Stomach (tissue), 8 donors: ENCODE measurements at regions not wholly inside any gene's neighbourhood (a gene's known extent, or its start where the extent isn't known, plus 50 kb on each side); places are given as distances from the start of the nearest gene placed in this dataset.
A peak's percentile ranks its signal among the peaks of the same experiment; 100 is the strongest.

ENCODE experiments used
- DNase-seq, 2 donors: peaks; one replicate each; pipeline versions ENCODE4 v3.0.0 to v3.0.0-alpha.2; 2013 to 2019
- H3K27ac ChIP-seq, 5 donors: fragments of 200-600 bp in 4 of 5; sonication (generic) in 4 of 5; one replicate each; pipeline ENCODE4 v1.5.1; 2013 to 2019; ENCODE audit warnings: mild to moderate bottlenecking in 1 of 5, moderate library complexity in 1 of 5
- H3K27me3 ChIP-seq, 3 donors: fragments of 200-600 bp; sonication (generic); one replicate each; pipeline ENCODE4 v1.5.1; 2017 to 2019; ENCODE audit warnings: mixed run types in 1 of 3
- H3K36me3 ChIP-seq, 4 donors: fragments of 200-600 bp; sonication (generic); 1 replicate in 3 of 4; 2 replicates in 1 of 4; pipeline ENCODE4 v1.5.1; 2016 to 2019
- H3K4me1 ChIP-seq, 4 donors: fragments of 200-600 bp; sonication (generic); one replicate each; pipeline ENCODE4 v1.5.1; 2016 to 2019
- H3K4me3 ChIP-seq, 4 donors: fragments of 200-600 bp; sonication (generic) in 3 of 4; one replicate each; pipeline ENCODE4 v1.5.1; 2016 to 2019; ENCODE audit warnings: mild to moderate bottlenecking in 1 of 4
- H3K9me3 ChIP-seq, 4 donors: fragments of 200-600 bp; sonication (generic); one replicate each; pipeline ENCODE4 v1.5.1; 2016 to 2019
- EP300 ChIP-seq: sonication (generic); formaldehyde crosslinking; IDR thresholded peaks from one replicate; pipeline ENCODE4 v1.6.1; 2017; ENCODE audit warnings: antibody characterized with exemption
- POLR2A ChIP-seq, 4 donors: fragments of 450-650 bp; IDR thresholded peaks; one replicate each; pipeline ENCODE4 v1.6.1; 2016; ENCODE audit warnings: antibody characterized with exemption in 4 of 4, control low read depth in 2 of 4, mild to moderate bottlenecking in 1 of 4, moderate library complexity in 1 of 4
- POLR2AphosphoS5 ChIP-seq, 3 donors: sonication (generic); formaldehyde crosslinking; IDR thresholded peaks; one replicate each; pipeline ENCODE4 v1.6.1; 2016; ENCODE audit warnings: antibody characterized with exemption in 3 of 3
- whole genome bisulfite sequencing, 5 donors: extraction: QIAGEN DNeasy Blood & Tissue Kit in 3 of 5; methylation state at CpG; one replicate each; pipeline versions ENCODE4 v1.1.5 to v1.1.7; 2013 to 2018; 5-methylcytosine and 5-hydroxymethylcytosine counted together
- intact Hi-C: fragments of 100-400 bp; cut with DNase I; formaldehyde crosslinking; loops from one replicate; pipeline ENCODE4 v1.15.1; 2023; ENCODE audit warnings: low total_unique reads
- TF ChIP-seq, protein P1 (sequence below), 7 experiments: fragments of 450-650 bp in 4 of 7; fragments of 200-600 bp in 3 of 7; sonication (generic) in 3 of 7; IDR thresholded peaks; one replicate each; pipeline ENCODE4 v1.5.1; 2016 to 2019; ENCODE audit warnings: antibody characterized with exemption in 7 of 7, control low read depth in 2 of 7, mild to moderate bottlenecking in 1 of 7
- donor health status: healthy with polysubstance abuse.
- donor health status: Bipolar disorder and iron deficiency.
- donor health status: healthy.

DNA sequence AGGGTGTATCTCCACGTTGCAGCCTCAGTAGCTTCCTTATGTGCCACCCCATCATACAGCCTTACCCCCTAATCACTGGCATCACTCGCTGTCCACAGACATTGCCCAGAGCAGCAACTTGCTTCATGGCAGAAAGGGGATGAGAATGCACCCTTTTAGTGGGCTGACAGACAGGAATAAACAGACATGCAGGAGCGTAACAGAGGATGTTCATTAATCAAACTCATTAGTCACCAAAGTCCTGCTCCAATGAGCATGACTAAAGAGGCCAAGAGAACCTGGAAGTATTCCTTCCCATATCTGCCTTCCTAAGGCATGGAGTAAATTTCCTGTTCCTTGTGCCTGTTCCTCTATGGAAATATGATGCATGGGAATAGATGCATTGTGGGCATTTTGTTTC is 197.0 kb downstream of the PHLDA1 start:
- intact Hi-C loops, result no loop called here
- no peaks in the 10 kb centered on the region for H3K36me3 ChIP-seq
- peaks cover 0 to 13% (median 5%) of the 10 kb centered on the region in 4 donors for H3K4me1 ChIP-seq
- H3K9me3 ChIP-seq, result no peaks in the 10 kb centered on the region
- H3K4me3 ChIP-seq, result no peak overlapping the region
- no peak for TF ChIP-seq POLR2AphosphoS5 (IDR thresholded peaks at IDR 0.05)
- no peak for TF ChIP-seq POLR2A (IDR thresholded peaks at IDR 0.05)
- no peak for TF ChIP-seq EP300
- TF ChIP-seq, protein P1, sequence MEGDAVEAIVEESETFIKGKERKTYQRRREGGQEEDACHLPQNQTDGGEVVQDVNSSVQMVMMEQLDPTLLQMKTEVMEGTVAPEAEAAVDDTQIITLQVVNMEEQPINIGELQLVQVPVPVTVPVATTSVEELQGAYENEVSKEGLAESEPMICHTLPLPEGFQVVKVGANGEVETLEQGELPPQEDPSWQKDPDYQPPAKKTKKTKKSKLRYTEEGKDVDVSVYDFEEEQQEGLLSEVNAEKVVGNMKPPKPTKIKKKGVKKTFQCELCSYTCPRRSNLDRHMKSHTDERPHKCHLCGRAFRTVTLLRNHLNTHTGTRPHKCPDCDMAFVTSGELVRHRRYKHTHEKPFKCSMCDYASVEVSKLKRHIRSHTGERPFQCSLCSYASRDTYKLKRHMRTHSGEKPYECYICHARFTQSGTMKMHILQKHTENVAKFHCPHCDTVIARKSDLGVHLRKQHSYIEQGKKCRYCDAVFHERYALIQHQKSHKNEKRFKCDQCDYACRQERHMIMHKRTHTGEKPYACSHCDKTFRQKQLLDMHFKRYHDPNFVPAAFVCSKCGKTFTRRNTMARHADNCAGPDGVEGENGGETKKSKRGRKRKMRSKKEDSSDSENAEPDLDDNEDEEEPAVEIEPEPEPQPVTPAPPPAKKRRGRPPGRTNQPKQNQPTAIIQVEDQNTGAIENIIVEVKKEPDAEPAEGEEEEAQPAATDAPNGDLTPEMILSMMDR (IDR thresholded peaks at IDR 0.05), result no peak
- DNase-seq, result no peak
- WGBS, 5 donors, result 75 to 96% (median 86%) methylated on average over 3 of the region's 3 CpGs
- no peak overlapping the region for H3K27ac ChIP-seq
- H3K27me3 ChIP-seq, result no peaks in the 10 kb centered on the region

DNA sequence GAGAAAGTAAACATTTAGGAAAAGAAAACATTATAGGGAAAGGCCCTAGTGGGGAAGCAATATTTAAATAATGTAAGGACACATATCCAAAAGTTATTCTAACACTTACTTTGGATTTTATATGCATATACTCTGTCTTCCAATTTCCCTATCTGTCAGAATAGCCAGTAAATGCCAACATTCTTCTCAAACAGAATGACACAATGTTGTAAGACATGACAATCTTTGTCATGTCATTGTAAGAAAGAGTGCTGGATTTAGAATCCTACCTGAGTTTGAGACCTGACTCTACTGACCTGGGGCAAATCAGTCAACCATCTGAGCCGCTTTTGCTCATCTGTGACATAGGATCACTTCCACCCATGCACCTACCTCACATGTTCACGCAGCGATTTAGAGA is 198.3 kb downstream of the PHLDA1 start:
- Histone ChIP-seq H3K4me1 (peaks cover 0 to 13% (median 5%) of the 10 kb centered on the region in 4 donors), H3K27ac (no peak overlapping the region), H3K9me3 (no peaks in the 10 kb centered on the region), H3K36me3 (no peaks in the 10 kb centered on the region), H3K27me3 (no peaks in the 10 kb centered on the region), H3K4me3 (no peak overlapping the region)
- DNase-seq, result no peak
- TF ChIP-seq EP300 (no peak), POLR2AphosphoS5 (IDR thresholded peaks at IDR 0.05) (no peak), POLR2A (IDR thresholded peaks at IDR 0.05) (no peak)
- TF ChIP-seq, protein P1 (IDR thresholded peaks at IDR 0.05), result no peak
- intact Hi-C loops, result no loop called here
- WGBS, 5 donors, result 58 to 78% (median 66%) methylated on average over 3 of the region's 3 CpGs

DNA sequence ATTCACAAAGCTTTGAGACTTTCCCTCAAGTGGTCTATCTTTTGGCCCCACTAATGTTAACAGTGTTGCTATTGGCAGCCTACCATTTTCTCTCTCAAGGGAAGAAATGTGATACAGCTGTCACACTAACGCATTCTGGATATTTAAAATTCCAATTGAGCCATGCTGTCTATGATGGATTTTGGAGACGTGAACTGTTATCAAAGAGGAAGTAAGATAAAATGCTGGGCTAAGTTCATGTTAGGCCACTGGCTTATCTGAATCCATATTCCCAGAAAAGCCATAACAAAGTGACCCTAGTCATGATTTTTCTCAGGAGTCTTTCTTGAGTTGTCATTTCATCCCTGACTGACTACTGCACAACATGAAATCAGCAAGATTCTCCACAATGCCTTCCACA is 200.2 kb downstream of the PHLDA1 start:
- TF ChIP-seq POLR2A (IDR thresholded peaks at IDR 0.05) (no peak), POLR2AphosphoS5 (IDR thresholded peaks at IDR 0.05) (no peak), EP300 (no peak)
- TF ChIP-seq, protein P1 (IDR thresholded peaks at IDR 0.05), result no peak
- H3K4me3 ChIP-seq, result no peak overlapping the region
- no peaks in the 10 kb centered on the region for H3K36me3 ChIP-seq
- peak in 1 of 2 donors; percentile 41 for DNase-seq
- H3K9me3 ChIP-seq, result no peaks in the 10 kb centered on the region
- H3K4me1 ChIP-seq, result peaks cover 0 to 10% (median 2%) of the 10 kb centered on the region in 4 donors
- intact Hi-C loops, result no loop called here
- WGBS, 5 donors, result 15 to 44% (median 24%) methylated on average over 2 of the region's 2 CpGs
- no peaks in the 10 kb centered on the region for H3K27me3 ChIP-seq
- H3K27ac ChIP-seq, result no peak overlapping the region

DNA sequence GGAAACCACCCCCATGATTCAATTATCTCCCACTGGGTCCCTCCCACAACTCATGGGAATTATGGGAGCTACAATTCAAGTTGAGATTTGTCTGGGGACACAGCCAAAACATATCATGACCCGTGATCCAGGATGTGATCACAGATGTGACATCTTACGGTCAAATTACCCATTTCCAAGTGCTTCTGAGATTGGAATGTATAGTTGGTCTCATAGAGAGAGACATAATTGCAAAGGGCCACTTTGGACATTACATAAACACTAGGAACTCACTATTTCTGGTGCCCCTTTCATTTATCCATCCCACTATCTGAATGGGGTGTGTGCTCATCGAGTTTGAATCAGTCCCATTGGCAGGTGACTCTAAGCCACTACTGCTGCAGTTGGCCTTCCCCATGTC is 204.5 kb downstream of the PHLDA1 start:
- no peak for DNase-seq
- TF ChIP-seq EP300 (no peak), POLR2AphosphoS5 (IDR thresholded peaks at IDR 0.05) (no peak), POLR2A (IDR thresholded peaks at IDR 0.05) (no peak)
- TF ChIP-seq, protein P1 (IDR thresholded peaks at IDR 0.05), result no peak
- WGBS, 5 donors, result 88 to 92% (median 90%) methylated on average over 3 of the region's 3 CpGs
- intact Hi-C loops, result no loop called here
- Histone ChIP-seq H3K4me3 (no peak overlapping the region), H3K9me3 (no peaks in the 10 kb centered on the region), H3K27me3 (no peaks in the 10 kb centered on the region), H3K36me3 (no peaks in the 10 kb centered on the region), H3K4me1 (peaks cover 0 to 6% (median 0%) of the 10 kb centered on the region in 4 donors), H3K27ac (no peak overlapping the region)
